ENCODE measurements at regions not wholly inside any gene's neighbourhood (a gene's known extent, or its start where the extent isn't known, plus 50 kb on each side); places are given as distances from the start of the nearest gene placed in this dataset.

DNA sequence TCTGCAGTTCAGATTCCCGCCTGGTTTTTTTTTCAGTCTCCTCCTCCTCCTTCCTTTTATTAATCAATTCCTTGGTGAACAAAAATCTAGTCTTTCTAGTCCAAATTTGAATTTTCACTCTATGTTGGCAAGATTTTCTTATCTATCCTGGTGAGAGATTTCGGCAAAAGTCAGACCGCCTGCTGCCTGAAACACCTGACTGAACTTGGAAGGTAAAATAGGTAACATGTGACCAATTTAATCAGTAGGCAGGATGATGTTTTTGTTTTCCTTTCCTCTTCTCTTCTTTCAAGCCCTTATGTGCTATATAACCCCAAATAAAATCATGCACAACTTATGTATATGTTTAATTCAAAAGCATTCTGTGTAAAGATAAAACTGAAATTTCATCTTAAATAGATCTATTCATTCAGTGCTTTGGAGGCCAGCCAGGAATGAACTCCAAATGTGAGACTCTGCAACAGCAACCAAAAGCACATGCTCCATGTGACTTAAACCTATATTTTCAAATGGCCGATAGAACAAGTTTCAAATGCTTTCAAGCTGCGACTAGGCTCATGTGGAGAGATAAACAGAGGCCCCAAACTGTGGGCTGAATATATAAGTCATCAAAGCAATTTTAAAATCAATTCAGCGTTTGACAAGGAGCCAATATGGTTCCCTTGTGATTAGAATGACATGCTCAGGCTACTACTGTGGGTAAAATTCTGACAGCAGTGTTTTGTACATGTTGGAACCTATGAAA lies 100.4 kb upstream of the SEMA6A start:
- DNase-seq = no peak
- Histone ChIP-seq H3K4ac (ENCODE audit: low read depth, low read length) (no peak overlapping the region), H4K5ac (ENCODE audit: insufficient read length, low read depth, low read length) (no peak overlapping the region), H3K4me2 (ENCODE audit: insufficient read depth, insufficient read length, low read length) (no peak overlapping the region), H2BK120ac (ENCODE audit: low read depth, low read length, poor library complexity, severe bottlenecking) (no peak overlapping the region), H3T11ph (ENCODE audit: low read length) (no peak overlapping the region), H2AK5ac (ENCODE audit: insufficient read length, low read length) (no peak overlapping the region), H3K56ac (ENCODE audit: insufficient read length, low read depth, low read length) (no peak overlapping the region), H4K20me1 (ENCODE audit: control insufficient read depth, insufficient read depth, insufficient read length) (no peaks in the 10 kb centered on the region), H3K14ac (ENCODE audit: insufficient read depth, low read length) (no peak overlapping the region), H3K9me3 (ENCODE audit: control insufficient read depth, low read depth, low read length) (no peaks in the 10 kb centered on the region), H2BK5ac (ENCODE audit: insufficient read length, low read length) (no peak overlapping the region), H3K18ac (ENCODE audit: insufficient read length, low read depth, low read length) (no peak overlapping the region), H3K9ac (ENCODE audit: extremely low read depth, insufficient read length, low read length) (no peak overlapping the region), H3K23me2 (ENCODE audit: insufficient read length, low read depth, low read length, poor library complexity, severe bottlenecking) (no peaks in the 10 kb centered on the region), H4K8ac (replicated peaks; ENCODE audit: insufficient read length, low read depth, low read length) (no peak overlapping the region), H3K79me1 (ENCODE audit: insufficient read depth, low read depth, low read length, poor library complexity, severe bottlenecking) (no peaks in the 10 kb centered on the region), H3K23ac (ENCODE audit: insufficient read length, low read depth, low read length) (no peak overlapping the region), H3K4me1 (ENCODE audit: insufficient read depth, low read length) (no peaks in the 10 kb centered on the region), H3K27ac (ENCODE audit: insufficient read length, low read depth, low read length) (no peak overlapping the region), H4K91ac (ENCODE audit: insufficient read length, low read depth, low read length) (no peak overlapping the region), H2BK12ac (ENCODE audit: insufficient read length, low read depth, low read length) (no peak overlapping the region), H2AFZ (ENCODE audit: low read length) (no peak overlapping the region), H2BK15ac (ENCODE audit: low read depth, low read length) (no peak overlapping the region), H3K79me2 (ENCODE audit: insufficient read depth, low read length) (no peaks in the 10 kb centered on the region), H2BK20ac (ENCODE audit: low read depth, low read length, poor library complexity, severe bottlenecking) (no peak overlapping the region), H3K27me3 (ENCODE audit: insufficient read depth, low read length) (no peaks in the 10 kb centered on the region)
- Mint-ChIP-seq H3K4me1 (peaks cover 0 to 5% of the 10 kb centered on the region in 2 experiments; a peak in 1 of 4 replicates), H3K27me3 (ENCODE audit: low read depth) (no peaks in the 10 kb centered on the region), H3K27ac (no peak overlapping the region), H3K36me3 (ENCODE audit: insufficient read depth in 1 of 3, low read depth in 3 of 3) (no peaks in the 10 kb centered on the region; a peak in 1 of 7 replicates), H3K9me3 (no peaks in the 10 kb centered on the region), H3K4me3 (no peak overlapping the region)
- WGBS (ENCODE audit: extremely low coverage, insufficient read length, low lambda C conversion rate) = no CpG with 5 or more reads among the region's 6 CpGs
- TF ChIP-seq, protein P1, sequence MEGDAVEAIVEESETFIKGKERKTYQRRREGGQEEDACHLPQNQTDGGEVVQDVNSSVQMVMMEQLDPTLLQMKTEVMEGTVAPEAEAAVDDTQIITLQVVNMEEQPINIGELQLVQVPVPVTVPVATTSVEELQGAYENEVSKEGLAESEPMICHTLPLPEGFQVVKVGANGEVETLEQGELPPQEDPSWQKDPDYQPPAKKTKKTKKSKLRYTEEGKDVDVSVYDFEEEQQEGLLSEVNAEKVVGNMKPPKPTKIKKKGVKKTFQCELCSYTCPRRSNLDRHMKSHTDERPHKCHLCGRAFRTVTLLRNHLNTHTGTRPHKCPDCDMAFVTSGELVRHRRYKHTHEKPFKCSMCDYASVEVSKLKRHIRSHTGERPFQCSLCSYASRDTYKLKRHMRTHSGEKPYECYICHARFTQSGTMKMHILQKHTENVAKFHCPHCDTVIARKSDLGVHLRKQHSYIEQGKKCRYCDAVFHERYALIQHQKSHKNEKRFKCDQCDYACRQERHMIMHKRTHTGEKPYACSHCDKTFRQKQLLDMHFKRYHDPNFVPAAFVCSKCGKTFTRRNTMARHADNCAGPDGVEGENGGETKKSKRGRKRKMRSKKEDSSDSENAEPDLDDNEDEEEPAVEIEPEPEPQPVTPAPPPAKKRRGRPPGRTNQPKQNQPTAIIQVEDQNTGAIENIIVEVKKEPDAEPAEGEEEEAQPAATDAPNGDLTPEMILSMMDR (conservative IDR thresholded peaks at IDR 0.05) = no peak
